HG03097 (cell line): ENCODE measurements at regions not wholly inside any gene's neighbourhood (a gene's known extent, or its start where the extent isn't known, plus 50 kb on each side); places are given as distances from the start of the nearest gene placed in this dataset.

Experiments used
- ATAC-seq: cut with Tn5 transposase; IDR thresholded peaks from one replicate; pipeline ENCODE4 v1.9.1; 2021; ENCODE audit not compliant: unreplicated experiment, low FRiP score

- ATAC-seq, result no peak
Measured at GRCh38 chr20:11394145-11394833, 523.4 kb upstream of the BTBD3 start.

GRCh38 chr20:11395581-11395980 lies 522.1 kb upstream of the BTBD3 start:
- ATAC-seq, result no peak

- ATAC-seq, result no peak
Measured at GRCh38 chr20:11401988-11402387, 515.7 kb upstream of the BTBD3 start.

- no peak for ATAC-seq
Measured at GRCh38 chr20:11403711-11404110, 514.0 kb upstream of the BTBD3 start.

- ATAC-seq, result no peak
Measured at GRCh38 chr20:11406877-11407276, 510.8 kb upstream of the BTBD3 start.

- no peak for ATAC-seq
Measured at GRCh38 chr20:11409561-11409960, 508.1 kb upstream of the BTBD3 start.

GRCh38 chr20:11411765-11412164 lies 505.9 kb upstream of the BTBD3 start:
- ATAC-seq, result no peak

GRCh38 chr20:11426948-11427347 lies 490.7 kb upstream of the BTBD3 start:
- no peak for ATAC-seq

- ATAC-seq, result no peak
Measured at GRCh38 chr20:11429168-11429567, 488.5 kb upstream of the BTBD3 start.

GRCh38 chr20:11429889-11430519 lies 487.7 kb upstream of the BTBD3 start:
- ATAC-seq, result no peak

GRCh38 chr20:11430652-11431051 lies 487.0 kb upstream of the BTBD3 start:
- no peak for ATAC-seq

- no peak for ATAC-seq
Measured at GRCh38 chr20:11431621-11432020, 486.1 kb upstream of the BTBD3 start.

GRCh38 chr20:11432407-11432806 lies 485.3 kb upstream of the BTBD3 start:
- no peak for ATAC-seq

GRCh38 chr20:11436113-11436905 lies 481.4 kb upstream of the BTBD3 start:
- ATAC-seq, result no peak

- ATAC-seq, result no peak
Measured at GRCh38 chr20:11437090-11437489, 480.6 kb upstream of the BTBD3 start.

GRCh38 chr20:11437611-11438380 lies 479.9 kb upstream of the BTBD3 start:
- ATAC-seq, result no peak

GRCh38 chr20:11438412-11438811 lies 479.3 kb upstream of the BTBD3 start:
- ATAC-seq, result no peak

- ATAC-seq, result no peak
Measured at GRCh38 chr20:11443382-11444119, 474.1 kb upstream of the BTBD3 start.

- no peak for ATAC-seq
Measured at GRCh38 chr20:11445161-11445560, 472.5 kb upstream of the BTBD3 start.

- ATAC-seq, result no peak
Measured at GRCh38 chr20:11445891-11446290, 471.8 kb upstream of the BTBD3 start.
